AG09319 (cell line): ENCODE measurements at regions not wholly inside any gene's neighbourhood (a gene's known extent, or its start where the extent isn't known, plus 50 kb on each side); places are given as distances from the start of the nearest gene placed in this dataset.
"Not testable (repeated sequence)": the region's sequence is repeated elsewhere in the genome, so short reads cannot be mapped to it uniquely, and the experiment has no call there.

Experiments used
- DNase-seq: peaks from one replicate; pipeline ENCODE4 v3.0.0-alpha.2; 2010; ENCODE audit warnings: low read depth; ENCODE audit errors: extremely low read depth
- CTCF ChIP-seq: IDR thresholded peaks from 2 replicates; pipeline ENCODE4 v1.5.1; 2011; ENCODE audit warnings: low read depth, mild to moderate bottlenecking, inconsistent platforms, low read length, moderate library complexity

- peak; percentile 16 for DNase-seq
Measured at GRCh38 chr21:27359141-27359540, 392.3 kb upstream of the ADAMTS5 start.

GRCh38 chr21:27352885-27353284 is 386.0 kb upstream of the ADAMTS5 start:
- no peak for DNase-seq
- no peak for TF ChIP-seq CTCF

More at GRCh38 chr21:27359141-27359540, 392.3 kb upstream of the ADAMTS5 start:
- no peak for TF ChIP-seq CTCF

- DNase-seq, result no peak
Measured at GRCh38 chr21:27346041-27346448, 379.2 kb upstream of the ADAMTS5 start.

GRCh38 chr21:27339902-27340301 is 373.0 kb upstream of the ADAMTS5 start:
- peak; percentile 61 for DNase-seq
- TF ChIP-seq CTCF, result no peak

More at GRCh38 chr21:27346041-27346448, 379.2 kb upstream of the ADAMTS5 start:
- no peak for TF ChIP-seq CTCF

GRCh38 chr21:27338007-27338406 is 371.1 kb upstream of the ADAMTS5 start:
- not testable (repeated sequence) for DNase-seq

GRCh38 chr21:27333096-27333495 is 366.2 kb upstream of the ADAMTS5 start:
- DNase-seq, result no peak
- TF ChIP-seq CTCF, result no peak

GRCh38 chr21:27329255-27329851 is 362.5 kb upstream of the ADAMTS5 start:
- TF ChIP-seq CTCF, result no peak
- DNase-seq, result no peak

- no peak for TF ChIP-seq CTCF
- no peak for DNase-seq
Measured at GRCh38 chr21:27326301-27326700, 359.4 kb upstream of the ADAMTS5 start.
